ENCODE measurements at regions not wholly inside any gene's neighbourhood (a gene's known extent, or its start where the extent isn't known, plus 50 kb on each side); places are given as distances from the start of the nearest gene placed in this dataset.
A peak's percentile ranks its signal among the peaks of the same experiment; 100 is the strongest.
"Not testable (repeated sequence)": the region's sequence is repeated elsewhere in the genome, so short reads cannot be mapped to it uniquely, and the experiment has no call there.

DNA sequence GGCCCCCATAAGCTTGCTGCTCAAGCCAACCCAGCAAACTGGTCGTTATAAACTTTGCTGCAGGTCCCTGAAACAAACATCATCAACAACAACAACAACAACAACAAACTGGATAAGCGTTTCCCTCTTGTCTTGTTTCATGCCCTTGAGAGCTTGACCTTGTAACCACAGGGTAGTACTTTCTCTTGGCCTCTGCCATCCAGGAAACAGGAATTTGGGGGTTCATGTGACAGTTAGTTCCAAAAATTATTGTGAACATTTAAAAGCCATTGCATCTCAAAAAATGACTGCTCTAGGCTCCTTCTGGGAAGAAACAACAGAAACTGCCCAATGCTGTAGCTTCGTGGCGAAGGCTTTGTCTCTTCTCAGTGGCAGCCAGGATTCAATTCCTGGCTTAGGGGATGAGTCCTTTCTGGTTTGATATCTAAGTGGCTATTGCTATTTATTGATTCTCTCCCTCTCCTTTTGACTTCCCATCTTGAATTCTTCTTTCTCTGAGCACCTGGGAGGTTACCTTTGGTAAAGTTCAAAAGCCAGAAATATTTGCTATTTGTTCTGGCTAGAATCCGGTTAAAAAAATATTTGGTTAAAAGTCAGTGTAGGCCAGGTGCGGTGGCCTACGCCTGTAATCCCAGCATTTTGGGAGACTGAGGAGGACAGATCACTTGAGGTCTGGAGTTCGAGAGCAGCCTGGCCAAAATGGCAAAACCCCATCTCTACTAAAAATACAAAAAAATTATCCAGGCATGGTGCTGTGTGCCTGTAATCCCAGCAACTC, 52.0 kb upstream of the CPM start:
- intact Hi-C loops (cut with micrococcal nuclease) = no loop called here
- ATAC-seq (no peak), DNase-seq (no peak)

DNA sequence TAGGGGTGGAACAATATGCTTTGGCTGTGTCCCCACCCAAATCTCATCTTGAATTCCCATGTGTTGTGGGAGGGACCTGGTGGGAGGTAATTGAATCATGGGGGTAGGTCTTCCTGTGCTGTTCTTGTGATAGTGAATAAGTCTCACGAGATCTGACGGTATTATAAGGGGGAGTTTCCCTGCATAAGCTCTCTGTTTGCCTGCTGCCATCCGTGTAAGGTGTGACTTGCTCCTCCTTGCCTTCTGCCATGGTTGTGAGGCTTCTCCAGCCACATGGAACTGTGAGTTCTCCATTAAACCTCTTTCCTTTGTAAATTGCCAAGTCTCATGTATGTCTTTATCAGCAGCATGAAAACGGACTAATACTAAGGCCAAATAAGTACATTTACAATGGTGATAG, 64.6 kb upstream of the CPM start:
- intact Hi-C loops (cut with micrococcal nuclease); ATAC-seq: not testable (repeated sequence)

DNA sequence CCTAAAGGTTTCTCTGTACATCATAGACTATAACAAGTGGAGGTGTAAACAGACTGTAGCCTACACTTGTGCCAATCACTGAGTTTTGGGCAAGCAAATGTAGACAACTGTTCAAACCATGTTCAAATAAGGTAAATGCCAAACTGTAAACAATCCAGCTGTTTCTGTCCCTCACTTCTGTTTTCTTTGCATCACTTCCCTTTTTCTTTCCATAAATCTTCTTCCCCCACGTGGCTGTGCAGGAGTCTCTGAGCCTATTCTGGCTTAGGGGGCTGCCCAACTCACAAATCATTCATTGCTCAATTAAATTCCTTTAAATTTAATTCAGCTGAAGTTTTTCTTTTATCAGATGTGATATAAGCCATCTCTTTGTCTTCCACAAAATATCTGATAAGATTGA, 65.1 kb upstream of the CPM start:
- DNase-seq = no peak

More for the DNA sequence above, 64.6 kb upstream of the CPM start:
- DNase-seq = not testable (repeated sequence)

DNA sequence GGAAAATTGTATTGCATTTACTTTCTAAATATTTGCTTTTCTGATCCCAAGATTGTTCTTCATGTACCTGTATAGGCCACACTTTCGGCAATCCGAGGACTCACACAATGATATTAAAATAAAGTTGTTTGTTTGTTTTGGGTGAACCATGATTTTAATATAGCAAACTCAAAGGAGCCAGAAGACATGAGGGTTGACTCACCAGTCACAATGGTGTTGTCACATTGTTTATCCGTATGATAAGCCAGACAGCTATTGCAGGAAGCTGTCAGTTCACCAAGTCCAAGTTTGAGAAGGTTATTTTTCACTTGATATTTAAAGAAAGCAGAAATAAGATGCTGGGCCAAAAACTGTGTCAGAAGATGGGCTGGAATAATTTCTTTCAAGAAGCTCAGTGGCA, 67.1 kb upstream of the CPM start:
- intact Hi-C loops (cut with micrococcal nuclease) = no loop called here
- DNase-seq = no peak
- ATAC-seq = no peak

More for the DNA sequence above, 65.1 kb upstream of the CPM start:
- ATAC-seq = no peak
- intact Hi-C loops (cut with micrococcal nuclease) = no loop called here

DNA sequence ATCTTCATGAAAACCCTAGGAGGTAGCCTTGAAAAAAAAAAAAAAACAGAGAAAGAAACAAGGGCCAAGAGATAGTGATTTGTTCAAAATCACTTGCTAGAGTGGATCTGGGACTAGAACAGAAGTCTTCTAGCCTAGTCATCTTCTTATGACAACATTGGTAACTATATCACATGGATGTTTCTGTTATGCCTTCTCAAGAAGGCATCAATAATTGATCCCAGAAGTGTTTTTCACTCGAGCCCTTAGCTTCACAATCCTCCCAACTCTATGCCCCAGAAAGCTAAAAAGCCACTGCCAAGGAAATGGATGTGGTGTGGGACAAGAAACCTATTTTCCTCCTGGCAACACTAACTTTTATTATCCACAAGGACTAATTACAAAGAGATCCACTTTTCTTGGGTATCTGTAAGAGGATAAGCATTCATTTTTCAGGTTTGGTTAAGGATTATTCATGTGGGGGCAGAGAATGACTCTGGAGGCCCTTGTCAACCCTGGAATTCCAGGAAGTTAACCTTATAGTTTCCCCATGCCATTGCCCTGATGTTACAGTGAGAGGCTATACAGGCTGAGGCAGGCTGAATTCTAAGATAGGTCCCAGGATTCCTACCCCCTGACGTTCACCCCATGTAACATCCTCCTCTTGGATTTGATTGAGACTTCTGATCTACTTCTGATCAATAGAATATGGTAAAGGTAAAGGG, 67.7 kb upstream of the CPM start:
- DNase-seq (no peak), ATAC-seq (no peak)
- intact Hi-C loops (cut with micrococcal nuclease) = no loop called here

DNA sequence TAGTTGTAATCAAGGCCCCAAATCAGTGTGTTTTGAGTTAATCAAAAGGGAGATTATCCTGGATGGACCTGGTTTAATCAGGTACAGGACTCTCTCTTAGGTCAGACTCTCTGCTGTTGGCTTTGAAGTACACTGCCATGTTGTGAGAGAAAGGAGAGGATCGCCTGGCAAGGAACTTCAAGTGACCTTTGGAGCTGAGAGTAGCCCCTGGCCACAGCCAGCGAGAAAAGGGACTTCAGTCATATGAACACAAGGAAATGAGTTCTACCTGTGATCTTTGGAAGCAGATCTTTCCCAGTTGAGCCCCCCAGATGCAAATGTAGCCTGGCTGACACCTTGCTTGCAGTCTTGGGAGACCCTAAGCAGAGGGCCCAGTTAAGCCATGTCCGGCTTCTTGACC, 68.3 kb upstream of the CPM start:
- ATAC-seq (no peak), DNase-seq (no peak)
- intact Hi-C loops (cut with micrococcal nuclease) = no loop called here

DNA sequence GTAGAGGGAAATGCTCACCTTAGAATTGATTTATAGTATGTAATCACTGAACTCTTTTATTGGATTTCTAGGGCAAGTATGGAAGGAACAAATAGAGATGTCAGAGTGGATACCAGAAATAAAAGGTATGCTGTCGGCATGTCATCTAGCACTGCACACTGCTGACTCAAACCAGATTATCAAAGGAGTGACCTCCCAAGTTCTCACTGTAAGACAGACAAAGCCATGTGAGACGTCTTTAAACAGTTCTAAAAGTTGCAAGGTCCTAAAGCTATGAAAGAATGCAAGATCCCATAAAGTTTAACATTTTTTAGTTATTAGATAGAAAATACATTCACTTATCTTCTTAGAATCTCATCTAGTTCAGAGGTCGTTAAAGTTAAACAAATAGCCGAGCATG, 70.0 kb upstream of the CPM start:
- intact Hi-C loops (cut with micrococcal nuclease) = no loop called here
- no peak for ATAC-seq
- DNase-seq = no peak

DNA sequence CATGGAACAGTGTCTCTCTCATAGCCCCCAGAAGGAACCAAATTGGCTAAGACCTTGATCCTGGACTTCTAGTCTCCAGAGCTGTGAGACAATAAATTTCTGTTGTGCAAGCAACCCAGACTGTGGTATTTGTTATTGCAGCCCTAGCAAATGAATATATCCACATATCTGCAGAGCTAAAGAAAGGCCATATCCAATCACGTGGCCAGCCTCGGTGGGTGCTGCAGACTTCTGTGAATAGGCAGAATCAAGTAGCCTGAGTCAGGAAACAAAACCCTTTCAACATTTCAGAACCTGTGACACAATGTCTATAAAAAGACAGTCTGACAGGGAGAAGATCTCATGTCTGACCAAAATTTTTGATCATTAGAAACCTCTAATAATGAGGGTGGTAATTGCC, 71.0 kb upstream of the CPM start:
- DNase-seq (no peak), ATAC-seq (no peak)
- intact Hi-C loops (cut with micrococcal nuclease) = no loop called here

DNA sequence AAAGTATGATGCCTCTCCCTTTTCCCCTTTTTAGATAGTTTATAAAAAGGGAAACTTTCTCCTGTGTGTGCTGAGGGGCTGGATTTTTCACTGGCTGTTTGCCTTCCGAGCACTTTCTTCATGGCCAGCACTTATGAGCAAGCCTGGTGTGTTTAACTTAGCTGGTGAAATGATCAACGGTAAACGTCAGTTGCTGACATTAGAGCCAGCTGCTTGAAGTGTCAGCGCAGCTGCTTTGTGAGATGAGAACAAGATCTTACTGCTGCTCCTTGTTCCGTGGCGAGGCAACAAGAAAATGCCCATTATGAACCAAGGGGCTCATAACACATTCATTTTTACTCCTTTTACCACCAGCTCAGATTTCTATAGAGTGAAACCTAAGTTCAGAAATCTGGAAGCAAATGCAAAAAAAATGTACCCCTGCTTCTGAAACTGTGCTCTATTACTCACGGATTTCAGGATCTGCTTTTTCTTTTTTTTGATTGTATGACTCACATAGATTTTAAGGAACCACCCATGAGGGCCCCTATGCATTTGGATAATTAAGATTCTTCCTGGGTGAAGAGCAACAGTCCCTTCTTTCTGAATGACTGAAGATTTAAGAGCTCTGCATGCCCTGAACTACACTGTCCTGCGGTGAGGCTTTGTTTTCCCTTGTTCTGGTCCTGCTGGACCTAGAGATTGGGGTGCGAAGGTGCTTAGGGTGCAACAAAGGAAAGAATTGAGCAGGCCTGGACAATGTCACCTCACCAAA, 74.3 kb upstream of the CPM start:
- ATAC-seq (peak; percentile 71), DNase-seq (no peak)
- intact Hi-C loops (cut with micrococcal nuclease) = no loop called here

DNA sequence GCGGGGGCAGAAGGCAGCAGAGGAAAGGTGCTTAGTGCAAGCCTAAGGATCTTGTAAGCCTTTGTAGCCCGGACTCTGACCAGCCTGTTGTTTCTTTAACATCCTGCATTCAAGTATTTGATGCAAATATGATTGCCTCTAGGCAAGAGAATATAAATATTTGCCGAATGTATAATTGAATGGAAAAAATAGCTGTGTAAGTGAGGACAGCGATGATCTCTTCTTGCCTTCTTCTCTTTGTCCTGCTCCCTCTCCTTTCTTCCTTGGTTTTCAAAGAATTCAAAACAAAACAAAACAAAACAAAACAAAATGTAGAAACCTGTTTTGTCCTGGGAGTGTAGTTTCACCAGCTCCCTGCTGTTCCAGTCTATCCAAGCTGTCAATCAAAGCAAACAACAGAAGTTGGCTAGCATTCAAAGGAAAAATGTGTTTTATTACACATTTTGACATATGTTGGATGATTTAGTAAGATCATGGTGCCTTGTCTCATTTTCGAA, 74.9 kb upstream of the CPM start:
- ATAC-seq = no peak
- intact Hi-C loops (cut with micrococcal nuclease) = no loop called here
- no peak for DNase-seq

DNA sequence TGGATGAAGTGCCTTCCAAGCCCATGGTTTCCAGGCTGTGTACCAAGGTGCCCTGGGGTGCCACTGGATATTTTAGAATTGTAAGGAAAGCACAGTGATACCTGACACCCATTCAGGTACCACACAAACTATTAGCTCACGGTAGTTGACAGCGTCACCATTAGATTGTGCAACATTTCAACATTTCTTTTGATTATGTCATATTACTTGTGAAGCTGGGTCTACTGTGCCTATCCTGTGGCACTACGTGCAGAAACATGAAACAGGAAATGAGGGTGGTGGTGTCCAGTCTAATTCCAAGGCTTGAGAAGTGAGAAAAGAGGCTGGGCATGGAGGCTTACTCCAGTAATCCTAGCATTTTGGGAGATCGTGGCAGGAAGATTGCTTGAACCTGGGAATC, 75.5 kb upstream of the CPM start:
- ATAC-seq (peak; percentile 14), DNase-seq (no peak)
- intact Hi-C loops (cut with micrococcal nuclease) = no loop called here

DNA sequence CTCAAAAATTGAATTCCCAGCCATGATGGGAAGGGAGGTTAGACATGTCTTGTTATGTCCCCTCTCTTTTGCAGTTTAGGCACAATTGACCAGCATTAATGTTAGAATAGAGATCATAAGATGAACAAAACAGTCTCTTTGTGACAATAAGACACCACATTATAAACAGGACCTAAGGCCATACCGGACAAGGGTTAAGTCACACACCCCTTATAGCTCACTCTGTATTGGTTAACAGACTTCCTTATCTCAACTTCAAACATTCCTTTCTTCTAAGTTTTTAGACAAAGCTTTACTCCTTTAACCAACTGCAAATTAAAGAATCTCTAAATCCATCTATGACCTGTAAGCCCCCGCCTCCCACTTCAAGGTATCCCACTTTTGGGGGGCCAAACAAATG, 81.1 kb upstream of the CPM start:
- ATAC-seq = no peak

DNA sequence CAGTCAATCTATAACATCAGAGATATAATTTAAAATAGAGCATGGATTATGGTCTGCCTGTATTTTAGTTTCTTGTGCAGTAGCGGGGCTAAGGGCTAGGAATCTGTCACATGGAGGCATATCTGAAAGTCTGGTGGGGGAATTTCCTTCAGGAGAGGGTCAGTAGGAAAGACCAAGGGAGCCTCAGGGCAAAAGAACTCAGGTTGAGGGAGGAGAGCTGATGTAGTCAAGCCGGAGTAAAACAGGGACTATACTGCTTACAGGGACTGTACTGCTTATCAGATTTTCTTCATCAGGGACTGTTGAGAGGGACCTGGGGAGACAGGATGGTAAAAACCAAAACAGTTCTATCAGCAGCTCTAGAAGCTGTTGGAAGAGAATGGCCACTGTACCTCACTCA, 82.0 kb upstream of the CPM start:
- intact Hi-C loops (cut with micrococcal nuclease) = no loop called here
- ATAC-seq = no peak

More for the DNA sequence above, 81.1 kb upstream of the CPM start:
- intact Hi-C loops (cut with micrococcal nuclease) = no loop called here
- DNase-seq = no peak

DNA sequence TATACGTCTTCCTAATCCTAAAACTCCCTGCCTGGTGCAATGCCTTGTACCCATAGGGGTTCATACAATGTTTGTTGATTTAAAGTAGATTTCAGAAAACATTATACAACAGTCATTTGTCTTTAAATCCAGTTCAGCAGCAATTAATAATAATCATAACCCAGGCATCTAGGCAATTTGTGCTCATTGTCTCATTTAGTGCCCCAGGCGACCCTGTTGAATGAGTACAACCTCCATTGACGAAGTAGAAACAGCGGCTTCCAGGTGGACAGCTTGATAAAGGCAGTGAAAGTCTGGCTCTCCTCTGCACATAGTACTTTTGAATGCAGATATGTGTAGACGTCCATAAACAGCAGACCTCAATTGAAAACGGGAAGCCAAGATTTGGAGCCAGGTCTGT, 82.9 kb upstream of the CPM start:
- no peak for DNase-seq
- intact Hi-C loops (cut with micrococcal nuclease) = no loop called here
- ATAC-seq = no peak

More for the DNA sequence above, 82.0 kb upstream of the CPM start:
- no peak for DNase-seq

DNA sequence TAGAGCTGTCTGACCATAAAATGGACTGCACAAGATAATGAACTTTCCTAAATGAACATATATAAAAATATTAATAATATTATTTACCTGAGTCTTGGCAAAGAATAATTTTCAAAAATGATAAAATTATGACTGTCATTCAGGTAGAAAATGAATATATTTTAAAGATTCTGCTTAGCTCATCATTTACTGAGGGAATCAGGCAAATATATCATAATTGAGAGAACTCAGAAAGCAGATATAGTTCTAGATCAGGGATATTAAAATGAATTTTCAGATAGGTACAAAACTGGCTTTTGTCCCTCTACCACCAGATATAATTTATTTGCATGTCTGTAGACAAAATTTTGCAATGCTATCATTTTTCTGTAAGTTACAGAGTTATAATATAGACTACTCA, 86.1 kb upstream of the CPM start:
- no peak for DNase-seq
- intact Hi-C loops (cut with micrococcal nuclease) = no loop called here
- no peak for ATAC-seq

DNA sequence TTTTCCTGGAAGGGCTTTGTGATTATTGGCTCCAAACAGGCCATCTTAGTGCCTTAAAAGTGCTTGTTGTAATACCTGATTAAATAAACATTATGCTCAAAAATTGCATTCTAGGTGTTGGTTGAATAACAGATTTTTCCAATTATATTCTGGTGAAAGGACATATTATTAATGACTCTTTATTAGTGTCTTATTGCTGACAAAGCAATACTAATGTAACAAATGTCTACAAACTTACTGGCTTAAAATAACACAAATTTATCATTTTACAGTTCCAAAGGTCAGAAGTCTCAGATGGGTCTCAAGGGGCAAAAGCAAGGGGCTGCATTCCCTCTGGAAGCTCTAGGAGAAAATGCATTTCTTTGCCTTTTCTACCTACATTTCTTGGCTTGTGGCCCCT, 86.9 kb upstream of the CPM start:
- intact Hi-C loops (cut with micrococcal nuclease) = no loop called here
- DNase-seq (no peak), ATAC-seq (no peak)

DNA sequence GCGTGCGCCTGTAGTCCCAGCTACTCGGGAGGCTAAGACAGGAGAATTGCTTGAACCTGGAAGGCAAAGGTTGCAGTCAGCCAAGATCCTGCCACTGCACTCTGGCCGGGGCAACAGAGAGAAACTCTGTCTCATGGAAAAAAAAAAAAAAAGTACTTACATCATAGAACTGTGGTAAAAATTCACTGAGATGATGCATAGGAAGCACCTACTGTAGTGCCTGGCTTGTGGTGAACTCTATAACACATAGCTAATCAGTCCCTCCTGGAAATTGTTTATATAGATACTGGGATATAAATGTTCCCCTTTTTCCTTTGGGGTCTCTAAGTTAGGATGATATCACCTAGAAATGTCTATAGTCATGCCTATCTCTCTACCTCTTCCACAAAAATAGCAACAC, 89.7 kb upstream of the CPM start:
- ATAC-seq = no peak
- intact Hi-C loops (cut with micrococcal nuclease) = no loop called here
- DNase-seq = no peak

DNA sequence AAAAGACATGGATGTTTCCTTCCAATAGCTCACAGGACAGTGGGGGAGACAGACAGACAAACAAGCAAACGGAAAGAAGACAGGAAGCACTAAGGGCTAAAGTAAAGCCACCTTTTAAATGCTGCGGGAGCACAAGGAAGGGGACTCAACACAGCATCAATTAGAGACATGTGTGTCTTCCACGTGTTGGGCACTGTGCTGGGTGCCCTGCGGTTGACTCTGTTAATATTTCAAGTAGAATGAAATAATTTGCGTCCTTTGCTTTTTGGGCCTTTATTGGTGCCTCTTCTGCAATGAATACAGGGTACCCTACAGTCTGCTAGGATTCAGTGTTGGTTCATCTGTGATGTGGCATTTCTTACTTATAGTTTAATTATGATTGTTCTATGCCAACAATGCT, 90.9 kb upstream of the CPM start:
- ATAC-seq (no peak), DNase-seq (no peak)
- intact Hi-C loops (cut with micrococcal nuclease) = no loop called here

DNA sequence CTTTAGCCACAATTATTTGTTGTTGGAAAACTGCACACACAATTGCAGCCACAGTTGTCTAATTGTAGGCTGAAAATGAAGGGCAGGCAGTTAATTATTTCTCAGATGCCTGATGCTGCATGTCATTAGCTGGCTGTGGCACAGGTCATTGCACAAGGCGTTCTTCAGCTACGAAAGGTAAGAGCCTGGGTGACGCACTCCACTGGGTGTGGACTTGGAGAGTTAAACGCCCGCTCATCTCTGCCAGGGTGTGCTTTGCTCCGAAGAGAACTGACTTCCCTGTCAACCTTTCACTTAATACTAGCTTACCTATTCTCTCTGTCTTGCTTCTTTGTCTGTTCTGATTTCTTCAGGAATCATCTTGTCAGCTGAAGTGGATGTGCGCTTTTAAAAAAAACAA, 91.4 kb upstream of the CPM start:
- ATAC-seq (no peak), DNase-seq (no peak)
- intact Hi-C loops (cut with micrococcal nuclease) = no loop called here

DNA sequence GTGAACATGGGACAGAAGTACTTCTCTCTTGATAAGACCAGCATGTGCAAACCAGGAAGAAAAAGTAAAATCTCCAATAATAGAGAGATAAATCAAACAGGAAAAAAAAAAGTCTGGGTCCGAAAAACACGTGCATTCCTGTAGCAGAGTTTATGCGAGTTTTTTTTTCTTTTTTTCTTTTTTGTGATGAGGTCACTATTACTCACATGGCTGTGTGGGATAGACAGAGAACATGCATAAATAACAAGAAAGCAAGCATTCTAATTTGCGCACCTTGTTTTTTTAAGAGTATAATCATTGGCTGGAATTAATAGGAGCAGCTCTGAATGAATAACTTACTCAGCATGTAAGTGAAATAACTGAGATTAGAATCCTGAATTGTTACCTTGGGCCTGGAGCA, 91.9 kb upstream of the CPM start:
- ATAC-seq (no peak), DNase-seq (no peak)
- intact Hi-C loops (cut with micrococcal nuclease) = no loop called here

Measured in left ventricle myocardium superior (tissue), 1 donor.